GM18505 (cell line): ENCODE measurements at regions not wholly inside any gene's neighbourhood (a gene's known extent, or its start where the extent isn't known, plus 50 kb on each side); places are given as distances from the start of the nearest gene placed in this dataset.
"Not testable (repeated sequence)": the region's sequence is repeated elsewhere in the genome, so short reads cannot be mapped to it uniquely, and the experiment has no call there.

Experiments
- ATAC-seq: cut with Tn5 transposase; IDR thresholded peaks from one replicate; pipeline ENCODE4 v1.9.1; 2021; ENCODE audit not compliant: unreplicated experiment
- POLR2A ChIP-seq: IDR thresholded peaks from 4 replicates; pipeline ENCODE4 v1.6.1; 2011; ENCODE audit warnings: borderline replicate concordance; ENCODE audit not compliant: insufficient read depth, insufficient read length; ENCODE audit errors: extremely low read depth

DNA sequence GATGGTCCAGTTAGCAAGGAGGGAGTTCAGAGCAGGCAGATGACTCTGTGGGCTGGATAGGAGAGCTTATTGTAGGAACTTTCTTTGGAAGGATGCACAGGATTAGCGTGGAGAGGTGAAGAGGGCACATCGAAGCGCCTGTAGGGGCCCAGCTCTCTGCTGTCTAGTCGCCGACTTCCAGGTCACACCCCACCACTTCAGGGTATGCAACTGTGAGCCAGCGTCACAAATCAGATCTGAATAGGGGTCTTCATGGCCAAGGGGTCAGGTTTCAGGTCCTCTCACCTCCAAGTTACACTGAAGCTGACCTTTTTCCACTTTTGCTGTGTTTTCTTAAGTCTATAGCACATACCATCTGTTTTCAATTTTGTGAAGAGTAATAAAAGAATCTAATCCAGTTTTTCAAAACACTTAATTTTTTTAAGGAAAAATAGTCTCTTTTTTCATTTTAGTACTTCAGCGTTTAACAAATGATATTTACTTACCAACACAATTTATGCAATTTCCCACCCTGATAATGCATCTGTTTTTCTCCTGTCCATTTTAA lies 364.2 kb upstream of the CLINT1 start:
- TF ChIP-seq POLR2A: no peak
- ATAC-seq: no peak

- no peak for ATAC-seq
- TF ChIP-seq POLR2A: no peak
Observed at GRCh38 chr5:158212917-158213316, 354.0 kb upstream of the CLINT1 start.

GRCh38 chr5:158212237-158212636 lies 353.3 kb upstream of the CLINT1 start:
- no peak for ATAC-seq
- TF ChIP-seq POLR2A: no peak

DNA sequence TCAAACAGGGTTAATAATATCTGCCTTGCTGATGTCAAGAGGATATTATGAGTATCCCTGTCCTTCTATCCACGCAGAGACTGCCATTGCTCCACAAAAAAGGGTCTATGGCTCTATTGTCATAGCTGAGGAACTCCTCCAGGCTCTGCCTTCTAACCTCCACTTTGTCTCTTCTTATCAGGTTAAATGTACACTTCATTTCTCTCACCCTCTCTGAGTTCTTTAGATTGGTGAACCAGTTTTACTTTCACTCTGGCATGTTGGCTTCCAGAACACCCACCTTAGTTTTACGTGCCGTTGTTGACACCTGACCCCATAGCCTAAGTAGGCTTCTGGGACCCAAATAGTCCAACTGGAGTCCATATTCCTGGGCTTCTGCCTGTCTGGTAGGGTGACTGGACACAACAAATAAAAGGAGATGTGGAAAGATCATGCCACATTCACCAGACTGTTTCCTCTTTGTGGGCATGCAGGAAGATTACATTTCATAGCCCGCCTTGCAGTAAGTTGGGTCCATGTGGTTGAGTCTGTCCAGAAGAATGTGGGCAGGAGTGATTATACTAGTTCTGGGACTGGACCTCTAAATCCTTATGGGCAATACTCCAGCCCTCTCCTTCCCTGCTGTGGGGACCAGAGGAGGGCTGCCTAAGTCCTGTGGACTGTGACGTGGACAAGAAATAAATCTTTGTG lies 350.4 kb upstream of the CLINT1 start:
- ATAC-seq: no peak
- TF ChIP-seq POLR2A: no peak

DNA sequence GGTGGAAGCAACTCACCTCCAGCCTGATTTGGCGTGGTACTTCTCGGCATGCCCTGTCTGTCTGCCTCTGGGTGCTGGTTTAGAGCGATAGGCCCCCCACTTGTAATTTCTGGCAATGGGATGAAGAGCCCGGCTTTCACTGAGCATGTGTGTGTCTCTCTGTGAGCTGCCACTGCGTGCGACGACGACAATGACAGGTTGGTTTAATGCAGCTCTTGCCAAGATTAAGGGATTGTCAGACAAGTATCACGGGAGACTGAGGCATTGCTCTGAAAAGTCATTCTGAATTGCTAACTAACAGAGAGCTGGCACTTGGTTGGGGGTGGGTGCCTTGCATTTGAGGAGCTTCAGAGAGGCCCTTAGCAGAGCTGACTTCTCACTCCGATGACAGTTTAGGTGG lies 348.8 kb upstream of the CLINT1 start:
- TF ChIP-seq POLR2A: no peak

GRCh38 chr5:158205992-158206391 lies 347.0 kb upstream of the CLINT1 start:
- ATAC-seq: no peak
- no peak for TF ChIP-seq POLR2A

More for the DNA sequence above, 348.8 kb upstream of the CLINT1 start:
- ATAC-seq: no peak

- no peak for ATAC-seq
- TF ChIP-seq POLR2A: no peak
Observed at GRCh38 chr5:158203261-158203660, 344.3 kb upstream of the CLINT1 start.

GRCh38 chr5:158202801-158203200 lies 343.9 kb upstream of the CLINT1 start:
- no peak for ATAC-seq
- no peak for TF ChIP-seq POLR2A

GRCh38 chr5:158200619-158201018 lies 341.7 kb upstream of the CLINT1 start:
- TF ChIP-seq POLR2A: no peak

GRCh38 chr5:158198636-158199035 lies 339.7 kb upstream of the CLINT1 start:
- peak; percentile 85 for ATAC-seq
- TF ChIP-seq POLR2A: no peak

More at GRCh38 chr5:158200619-158201018, 341.7 kb upstream of the CLINT1 start:
- no peak for ATAC-seq

DNA sequence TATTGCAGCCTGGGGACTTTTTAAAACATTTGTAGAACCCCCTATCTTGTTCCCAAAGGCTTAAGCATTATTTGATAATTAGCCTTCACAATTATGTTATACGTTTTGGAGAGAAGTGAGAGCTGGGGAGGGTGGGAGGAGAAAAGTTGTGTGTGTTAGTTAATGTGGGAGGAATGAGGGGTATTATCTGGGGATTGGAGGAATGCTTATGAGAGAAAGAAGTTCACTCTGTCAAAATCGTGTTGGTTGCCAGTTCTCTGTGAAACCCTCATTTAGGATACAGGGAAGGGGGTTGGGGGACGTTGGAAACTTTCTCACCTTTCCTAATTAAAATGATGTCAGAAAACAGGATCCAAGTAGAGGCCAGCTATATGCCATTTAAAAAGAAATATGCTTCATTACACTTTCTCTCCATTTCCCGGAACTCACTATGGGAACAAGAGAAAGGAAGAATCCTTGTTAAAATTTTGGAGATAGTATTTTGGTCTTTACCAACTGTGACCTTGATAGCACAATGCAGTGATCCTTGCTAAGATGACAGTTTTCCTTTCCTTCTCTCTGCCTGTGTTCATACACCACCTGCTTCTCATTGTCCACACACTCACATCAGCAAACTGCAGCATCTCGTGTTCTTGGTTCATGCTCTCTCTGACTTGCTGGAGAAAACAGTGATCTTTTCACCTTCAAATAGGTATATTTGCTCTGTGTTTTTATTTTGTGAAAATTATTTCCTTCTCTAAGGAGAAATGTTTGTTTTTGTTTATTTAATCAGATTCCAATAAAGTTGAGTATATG lies 336.7 kb upstream of the CLINT1 start:
- TF ChIP-seq POLR2A: no peak
- ATAC-seq: no peak

GRCh38 chr5:158194561-158194976 lies 335.6 kb upstream of the CLINT1 start:
- no peak for TF ChIP-seq POLR2A
- ATAC-seq: no peak

GRCh38 chr5:158193395-158193794 lies 334.4 kb upstream of the CLINT1 start:
- not testable (repeated sequence) for ATAC-seq

DNA sequence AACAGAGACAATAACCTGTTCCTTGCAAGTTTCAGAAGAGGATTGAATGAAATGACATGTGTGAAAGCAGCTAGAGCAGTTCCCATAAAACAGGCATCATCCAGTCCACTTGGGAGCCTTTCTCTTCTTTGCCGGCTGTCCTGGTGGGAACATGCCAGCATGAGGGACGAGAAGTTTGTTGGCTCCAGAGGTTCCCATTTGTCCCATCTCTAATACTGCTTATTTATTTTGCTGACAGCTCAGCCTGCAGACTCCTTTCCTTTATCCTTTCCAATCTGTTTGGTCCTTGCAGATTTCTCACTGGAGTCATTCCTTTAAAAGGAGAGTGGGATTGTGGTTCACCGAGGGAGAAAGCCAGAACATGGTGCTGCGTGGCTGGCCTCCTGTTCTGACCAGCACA lies 321.5 kb upstream of the CLINT1 start:
- TF ChIP-seq POLR2A: no peak
- no peak for ATAC-seq

- ATAC-seq: no peak
- no peak for TF ChIP-seq POLR2A
Observed at GRCh38 chr5:158179271-158179670, 320.3 kb upstream of the CLINT1 start.

- no peak for TF ChIP-seq POLR2A
- no peak for ATAC-seq
Observed at GRCh38 chr5:158178535-158178934, 319.6 kb upstream of the CLINT1 start.
